Mucosa of rectum (tissue), 2 donors: ENCODE measurements at regions not wholly inside any gene's neighbourhood (a gene's known extent, or its start where the extent isn't known, plus 50 kb on each side); places are given as distances from the start of the nearest gene placed in this dataset.
"Not testable (repeated sequence)": the region's sequence is repeated elsewhere in the genome, so short reads cannot be mapped to it uniquely, and the experiment has no call there.

Source experiments
- H3K27ac ChIP-seq, 2 donors: one replicate each; pipeline ENCODE4 v1.7.0; 2013; ENCODE audit warnings: inconsistent platforms in 2 of 2, low read depth in 2 of 2, low read length in 2 of 2
- H3K27me3 ChIP-seq, 2 donors: one replicate each; pipeline ENCODE4 v1.7.0; 2013; ENCODE audit warnings: low read length in 2 of 2; ENCODE audit not compliant: control insufficient read depth in 2 of 2, insufficient read depth in 2 of 2
- H3K36me3 ChIP-seq, 2 donors: one replicate each; pipeline ENCODE4 v1.7.0; 2013; ENCODE audit warnings: low read length in 2 of 2; ENCODE audit not compliant: control insufficient read depth in 2 of 2, insufficient read depth in 2 of 2
- H3K4me1 ChIP-seq, 2 donors: one replicate each; pipeline ENCODE4 v1.7.0; 2013; ENCODE audit warnings: low read length in 2 of 2, mild to moderate bottlenecking in 1 of 2; ENCODE audit not compliant: control insufficient read depth in 2 of 2, insufficient read depth in 2 of 2
- H3K4me3 ChIP-seq, 2 donors: one replicate each; pipeline ENCODE4 v1.7.0; 2013; ENCODE audit warnings: low read length in 2 of 2
- H3K9ac ChIP-seq, 2 donors: one replicate each; pipeline ENCODE4 v1.7.0; 2013; ENCODE audit warnings: low read length in 2 of 2, low read depth in 1 of 2, mild to moderate bottlenecking in 1 of 2
- H3K9me3 ChIP-seq, 2 donors: one replicate each; pipeline ENCODE4 v1.7.0; 2013; ENCODE audit warnings: low read length in 2 of 2; ENCODE audit not compliant: control insufficient read depth in 2 of 2
- donor health status: healthy.
- donor health status: Normal muscosa, but diverticular disease.

DNA sequence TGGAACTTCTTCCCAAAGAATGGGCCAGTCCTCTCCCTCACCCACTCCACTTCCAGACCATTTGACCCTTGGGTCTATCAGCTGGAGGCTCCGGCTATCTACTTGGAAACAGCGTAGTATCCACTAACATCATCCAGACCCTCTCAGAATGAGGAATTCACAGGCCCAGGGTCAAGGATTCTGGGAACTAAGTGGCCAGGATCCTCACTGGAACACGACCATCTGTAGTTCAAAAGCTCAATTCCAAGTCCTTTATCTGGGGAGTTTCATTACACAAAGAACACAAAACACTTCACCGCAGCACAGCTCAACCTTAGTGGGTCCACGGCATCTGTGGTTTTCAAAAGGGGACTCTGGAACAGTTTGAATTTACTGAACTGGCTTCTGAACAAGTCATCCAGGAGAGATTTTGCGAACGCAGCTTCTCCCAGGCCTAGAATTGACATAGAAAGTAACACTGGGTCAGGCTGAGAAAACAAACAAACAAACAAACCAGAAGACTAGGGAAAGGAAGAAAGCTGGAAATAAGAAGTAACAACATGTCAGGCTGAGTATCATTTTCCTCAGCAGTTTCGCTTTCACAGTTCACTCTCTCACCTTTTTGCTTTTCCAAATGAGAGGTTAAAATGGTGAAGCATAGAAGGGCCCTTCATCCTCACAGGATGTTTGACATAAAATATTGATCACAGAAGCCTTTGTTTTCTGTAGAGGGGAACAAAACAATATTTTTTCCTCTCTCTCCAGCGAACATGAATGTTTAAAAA is 57.6 kb upstream of the USP6NL start:
- no peaks in the 10 kb centered on the region for H3K36me3 ChIP-seq
- peaks cover 0 to 9% of the 10 kb centered on the region in 2 donors for H3K4me1 ChIP-seq
- H3K27ac ChIP-seq = no peak overlapping the region
- H3K9me3 ChIP-seq = no peaks in the 10 kb centered on the region
- no peak overlapping the region for H3K9ac ChIP-seq
- no peak overlapping the region for H3K4me3 ChIP-seq
- H3K27me3 ChIP-seq = no peaks in the 10 kb centered on the region

DNA sequence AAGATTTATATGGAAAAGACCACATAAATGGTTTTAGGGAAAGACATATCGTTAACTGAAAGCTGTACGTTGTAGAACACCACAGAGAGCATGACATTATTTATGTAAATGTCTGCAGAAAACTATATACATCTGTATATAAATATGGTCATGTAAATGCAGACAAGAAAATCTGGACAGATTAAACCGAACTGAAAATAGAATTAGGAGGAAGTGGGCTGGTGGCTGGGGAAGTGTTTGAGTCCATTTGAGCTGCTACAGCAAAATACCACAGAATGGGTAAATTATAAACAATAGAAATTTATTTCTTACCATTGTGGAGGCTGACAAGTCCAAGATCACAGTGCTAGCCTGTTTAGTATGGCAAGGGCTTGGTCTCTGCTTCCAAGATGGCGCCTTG is 56.3 kb upstream of the USP6NL start:
- Histone ChIP-seq H3K36me3 (no peaks in the 10 kb centered on the region), H3K9me3 (no peaks in the 10 kb centered on the region), H3K9ac (no peak overlapping the region), H3K4me3 (no peak overlapping the region), H3K27me3 (no peaks in the 10 kb centered on the region), H3K4me1 (peaks cover 0 to 9% of the 10 kb centered on the region in 2 donors), H3K27ac (no peak overlapping the region)

DNA sequence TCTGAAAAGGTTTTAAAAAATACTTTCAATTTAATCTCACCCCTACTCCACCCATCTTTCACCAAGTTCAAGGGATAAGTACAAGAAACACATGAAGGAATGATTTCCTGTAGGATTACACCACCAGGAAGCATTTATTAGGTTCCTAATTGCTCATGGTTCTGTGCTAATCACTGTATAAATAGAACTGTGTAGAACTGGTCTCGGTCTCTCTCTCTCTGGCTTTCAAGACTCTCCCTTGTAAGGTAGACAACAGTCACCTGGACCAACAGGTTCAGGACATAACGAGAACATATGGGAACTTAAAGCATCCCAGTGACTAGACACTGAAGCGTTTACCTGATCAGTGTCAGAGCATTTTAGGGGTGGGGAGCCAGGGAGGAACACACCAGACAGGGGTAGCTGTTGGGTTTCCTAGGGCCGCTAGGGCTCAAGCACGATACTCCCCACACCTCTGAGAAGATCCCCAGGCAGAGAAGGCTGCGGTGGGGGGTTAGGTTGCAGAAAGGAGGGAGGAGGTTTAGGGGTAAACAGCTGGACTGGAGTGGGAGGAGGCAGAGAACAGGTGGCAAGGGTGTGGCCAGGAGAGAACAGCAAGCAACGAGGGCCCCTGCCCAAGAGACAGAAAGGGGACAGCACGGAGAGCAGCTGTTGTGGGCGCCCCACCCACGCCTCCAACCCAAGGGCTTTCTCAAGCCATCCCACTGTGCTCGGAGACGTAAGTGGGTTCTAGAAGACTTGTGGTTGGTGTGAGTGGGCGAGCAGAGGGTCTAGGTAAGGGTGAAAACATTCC is 52.5 kb upstream of the USP6NL start:
- Histone ChIP-seq H3K27ac (peak overlapping the region; percentile 19 to 45), H3K9ac (peak overlapping the region in 1 of 2 donors; percentile 32), H3K36me3 (no peaks in the 10 kb centered on the region), H3K4me1 (peaks cover 0 to 4% of the 10 kb centered on the region in 2 donors), H3K4me3 (peak overlapping the region in 1 of 2 donors; percentile 38), H3K9me3 (no peaks in the 10 kb centered on the region), H3K27me3 (no peaks in the 10 kb centered on the region)

DNA sequence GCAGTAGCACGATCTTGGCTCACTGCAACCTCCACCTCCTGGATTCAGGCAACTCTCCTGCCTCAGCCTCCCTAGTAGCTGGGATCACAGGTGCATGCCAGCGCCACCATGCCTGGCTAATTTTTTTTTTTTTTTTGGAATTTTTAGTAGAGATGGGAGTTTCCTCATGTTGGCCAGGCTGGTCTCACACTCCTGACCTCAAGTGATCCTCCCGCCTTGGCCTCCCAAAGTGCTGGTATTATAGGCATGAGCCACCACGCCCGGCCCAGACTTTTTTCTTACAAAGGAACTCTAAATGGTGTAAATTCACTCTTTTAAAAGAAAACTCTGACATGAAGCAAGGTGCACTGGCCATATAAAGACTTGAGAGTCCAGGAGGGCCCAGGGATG is 51.7 kb upstream of the USP6NL start:
- H3K9me3 ChIP-seq, H3K4me3 ChIP-seq, H3K27me3 ChIP-seq, H3K27ac ChIP-seq, H3K9ac ChIP-seq, H3K4me1 ChIP-seq, H3K36me3 ChIP-seq: not testable (repeated sequence)

DNA sequence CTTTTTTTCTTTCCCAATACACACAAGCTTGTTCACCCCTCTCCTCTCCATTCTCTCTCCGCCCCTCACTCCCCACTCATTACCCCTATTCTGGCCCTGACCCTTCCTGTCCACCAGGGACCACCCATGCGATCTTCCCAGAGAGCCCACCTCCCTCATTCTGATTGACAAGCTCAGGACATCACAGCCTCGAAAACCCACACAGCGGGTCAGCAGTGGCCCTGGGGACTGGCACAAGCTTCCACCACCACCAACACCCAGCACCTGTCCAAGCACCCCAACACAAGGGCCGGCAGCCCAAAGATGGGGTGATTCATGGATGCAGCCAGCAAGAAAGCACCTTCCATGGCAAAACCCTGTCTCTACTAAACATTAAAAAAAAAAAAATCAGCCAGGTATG is 50.0 kb upstream of the USP6NL start:
- Histone ChIP-seq H3K4me3 (no peak overlapping the region), H3K9me3 (no peaks in the 10 kb centered on the region), H3K27me3 (no peaks in the 10 kb centered on the region), H3K4me1 (peaks cover 4 to 5% of the 10 kb centered on the region in 2 donors), H3K9ac (no peak overlapping the region), H3K36me3 (no peaks in the 10 kb centered on the region), H3K27ac (no peak overlapping the region)
